HG03103 (cell line): ENCODE measurements at regions not wholly inside any gene's neighbourhood (a gene's known extent, or its start where the extent isn't known, plus 50 kb on each side); places are given as distances from the start of the nearest gene placed in this dataset.

Experiments used
- ATAC-seq: cut with Tn5 transposase; IDR thresholded peaks from one replicate; pipeline ENCODE4 v1.9.1; 2021; ENCODE audit warnings: low read depth; ENCODE audit not compliant: unreplicated experiment

DNA sequence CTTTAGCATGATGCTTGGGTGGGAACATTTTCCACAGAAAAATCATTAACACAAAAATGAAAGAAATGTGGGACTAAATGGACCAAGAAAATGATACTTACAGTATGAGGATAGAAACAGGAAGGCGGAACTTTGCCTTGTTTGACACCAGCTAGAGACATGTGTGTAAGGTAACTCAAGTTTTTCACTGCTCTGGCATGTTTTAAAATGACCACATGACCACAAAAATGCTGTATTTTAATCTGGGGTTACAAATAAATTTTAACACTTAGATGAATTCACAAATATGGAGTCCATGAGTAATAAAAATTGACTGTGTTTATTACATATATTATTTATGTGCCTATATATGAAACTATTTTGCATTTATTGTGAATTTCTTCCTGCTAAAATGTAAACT is 100.9 kb upstream of the PHYHIPL start:
- no peak for ATAC-seq

DNA sequence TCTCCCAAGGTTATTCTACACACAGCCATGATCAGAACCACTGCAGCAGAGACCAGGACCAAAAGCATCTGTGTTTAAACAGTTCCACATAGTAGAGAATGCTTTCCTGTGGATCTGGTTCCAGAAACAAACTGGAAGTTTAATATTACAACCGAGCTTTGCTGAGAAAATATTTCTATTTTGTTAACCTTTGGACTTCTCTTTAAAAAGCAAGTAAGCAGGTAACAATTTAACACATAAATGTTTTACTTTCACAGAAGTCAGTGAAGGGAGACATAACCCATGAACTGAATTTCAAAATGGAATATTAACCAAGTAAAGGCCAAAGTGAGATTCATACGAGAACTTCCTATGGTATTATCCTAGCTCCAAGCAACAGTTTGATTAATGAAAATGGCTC is 98.6 kb upstream of the PHYHIPL start:
- ATAC-seq = no peak

DNA sequence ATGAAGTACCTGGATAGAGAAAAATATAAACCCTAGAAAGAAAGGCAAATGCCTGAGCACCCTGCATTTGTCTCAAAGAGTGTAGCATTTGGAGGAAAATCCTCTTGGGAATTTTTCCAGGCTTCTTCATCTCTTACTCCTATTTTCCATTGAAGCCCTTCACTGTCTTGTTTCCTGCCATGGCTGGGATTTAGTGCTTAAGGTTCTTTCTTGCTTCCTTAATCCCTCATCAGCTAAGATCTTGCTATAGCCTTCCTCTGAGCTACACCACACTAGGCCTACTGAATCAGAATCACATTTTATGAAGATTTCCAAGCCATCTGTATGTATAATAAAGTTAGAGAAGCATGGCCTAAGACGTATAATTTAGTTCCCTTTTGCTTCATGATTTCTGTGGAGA is 97.5 kb upstream of the PHYHIPL start:
- ATAC-seq = no peak

DNA sequence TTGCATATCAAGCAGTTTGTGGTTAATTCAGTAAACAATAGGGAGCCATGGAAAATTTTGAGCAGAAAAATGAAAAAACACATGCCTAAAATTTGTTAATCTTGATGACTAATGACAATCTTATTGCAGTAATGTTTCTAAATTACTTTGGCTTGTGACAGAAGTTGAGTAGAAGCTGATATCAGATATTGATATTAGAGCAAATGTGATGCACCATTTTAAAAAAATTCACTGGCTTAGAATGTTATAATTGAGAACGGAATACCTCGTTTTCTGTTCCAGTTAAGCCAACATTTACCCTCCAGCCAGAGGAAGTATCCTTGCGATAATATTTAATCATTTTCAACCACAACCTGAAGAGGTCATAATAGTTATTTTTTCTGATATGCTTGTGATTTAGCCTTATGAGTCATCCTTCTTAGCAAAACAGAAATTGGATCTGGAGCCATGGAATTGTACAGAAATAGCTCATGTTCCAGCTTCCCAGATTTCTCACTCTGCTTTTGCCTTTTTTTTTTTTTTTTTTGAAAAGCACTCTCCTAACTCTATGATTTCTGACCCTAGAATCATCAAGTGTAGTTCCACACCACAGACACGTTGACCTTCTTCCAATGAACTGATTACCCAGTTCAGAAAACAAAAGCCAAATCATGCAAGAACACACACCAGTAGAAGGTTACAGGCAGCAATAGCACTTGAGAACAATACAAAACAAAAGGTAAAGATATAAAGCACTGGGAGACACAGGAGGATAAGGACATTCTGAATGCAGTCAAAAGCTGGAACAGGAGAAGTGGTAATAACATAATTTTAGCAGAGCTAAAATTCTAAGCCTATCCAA is 96.8 kb upstream of the PHYHIPL start:
- ATAC-seq = no peak

DNA sequence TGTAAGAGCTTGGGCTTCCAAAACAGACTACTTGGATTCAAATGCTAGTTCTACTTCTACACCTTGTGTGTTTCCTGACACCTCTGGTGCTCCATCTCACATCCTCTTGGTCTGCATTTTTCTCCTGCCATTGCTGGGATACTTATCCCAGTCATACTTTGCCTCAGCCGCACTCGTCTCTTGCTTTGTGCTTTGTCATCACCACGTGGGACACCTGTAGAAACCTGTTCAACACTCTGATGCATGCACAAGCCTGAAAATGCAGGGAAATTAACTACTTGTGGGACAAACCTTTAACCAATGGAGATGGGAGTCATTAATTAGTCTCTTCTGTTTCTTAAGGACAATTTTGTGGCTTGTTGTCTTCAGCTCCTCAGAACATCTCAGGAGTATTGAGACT is 94.2 kb upstream of the PHYHIPL start:
- ATAC-seq = no peak

DNA sequence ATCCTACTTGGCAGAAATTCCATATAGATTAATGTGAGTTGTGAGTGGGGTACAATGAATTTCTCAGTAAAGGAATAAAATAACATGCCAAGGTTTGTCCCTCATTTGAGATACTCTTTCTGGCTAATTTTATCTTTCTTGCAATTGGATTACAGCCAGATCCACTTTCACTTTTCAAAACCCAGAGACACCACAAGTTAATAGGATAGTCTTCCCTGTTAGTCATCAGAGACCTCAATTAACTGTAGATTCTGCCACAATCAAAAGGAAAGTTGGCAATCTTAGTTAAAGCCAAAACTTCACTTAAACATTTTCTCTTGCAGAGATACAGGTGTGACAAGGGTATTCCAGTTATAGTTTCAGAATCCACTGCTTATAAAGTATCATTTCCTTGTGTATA is 91.4 kb upstream of the PHYHIPL start:
- ATAC-seq = no peak

DNA sequence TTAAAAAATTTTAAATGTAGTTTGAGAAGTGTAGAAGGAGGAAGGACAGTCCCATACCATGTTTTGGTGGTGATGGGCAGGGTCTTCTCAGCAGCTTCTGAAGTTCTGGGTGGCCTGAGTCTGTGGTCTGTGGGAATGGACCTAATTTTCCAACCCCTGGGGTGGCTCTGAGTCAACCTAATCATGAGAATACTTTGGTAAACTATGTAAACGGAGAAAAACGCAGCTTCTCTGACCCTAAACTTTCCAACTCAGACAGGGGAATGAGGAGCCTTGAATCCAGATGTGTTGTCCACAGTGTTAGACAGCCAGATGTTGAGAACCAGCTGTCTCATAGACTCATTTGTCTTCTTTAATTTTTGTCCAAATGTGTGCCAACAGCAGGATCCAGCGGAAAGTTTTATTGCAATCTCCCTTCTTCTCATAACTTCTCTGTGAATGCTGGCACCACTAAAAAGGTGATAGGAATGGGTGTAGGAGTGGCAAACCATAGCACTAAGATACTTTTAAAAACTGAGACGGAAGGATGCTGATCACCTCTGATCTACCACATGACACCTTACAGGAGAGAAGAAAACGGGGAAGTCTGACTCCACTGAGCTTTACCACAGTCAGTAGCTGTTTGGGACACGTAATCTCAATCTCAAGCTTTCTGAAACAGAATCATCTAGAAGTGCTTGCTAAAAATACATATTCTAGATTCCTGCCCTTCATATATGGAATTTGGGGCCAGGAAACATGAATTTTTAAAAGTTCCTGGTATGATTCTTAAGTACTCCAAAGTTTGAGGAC is 90.5 kb upstream of the PHYHIPL start:
- ATAC-seq = no peak

DNA sequence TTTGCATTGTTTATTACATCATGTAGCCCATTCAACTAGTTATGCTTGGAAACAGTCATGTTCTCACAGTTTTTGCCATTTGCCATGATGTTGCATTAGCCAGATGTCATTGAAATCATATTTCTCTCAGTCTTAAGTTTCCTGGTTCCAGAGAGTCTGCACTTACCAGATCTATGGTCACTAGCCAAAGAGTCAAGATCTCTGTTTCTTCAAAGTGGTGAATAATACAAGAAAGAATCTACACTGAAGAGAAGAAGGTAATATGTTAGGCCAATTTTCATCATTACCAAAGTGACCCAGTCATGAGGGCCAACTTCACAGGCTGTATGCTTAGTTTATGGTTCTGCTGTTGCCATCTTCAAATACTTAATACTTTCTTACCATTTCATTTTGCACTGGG is 89.0 kb upstream of the PHYHIPL start:
- no peak for ATAC-seq

DNA sequence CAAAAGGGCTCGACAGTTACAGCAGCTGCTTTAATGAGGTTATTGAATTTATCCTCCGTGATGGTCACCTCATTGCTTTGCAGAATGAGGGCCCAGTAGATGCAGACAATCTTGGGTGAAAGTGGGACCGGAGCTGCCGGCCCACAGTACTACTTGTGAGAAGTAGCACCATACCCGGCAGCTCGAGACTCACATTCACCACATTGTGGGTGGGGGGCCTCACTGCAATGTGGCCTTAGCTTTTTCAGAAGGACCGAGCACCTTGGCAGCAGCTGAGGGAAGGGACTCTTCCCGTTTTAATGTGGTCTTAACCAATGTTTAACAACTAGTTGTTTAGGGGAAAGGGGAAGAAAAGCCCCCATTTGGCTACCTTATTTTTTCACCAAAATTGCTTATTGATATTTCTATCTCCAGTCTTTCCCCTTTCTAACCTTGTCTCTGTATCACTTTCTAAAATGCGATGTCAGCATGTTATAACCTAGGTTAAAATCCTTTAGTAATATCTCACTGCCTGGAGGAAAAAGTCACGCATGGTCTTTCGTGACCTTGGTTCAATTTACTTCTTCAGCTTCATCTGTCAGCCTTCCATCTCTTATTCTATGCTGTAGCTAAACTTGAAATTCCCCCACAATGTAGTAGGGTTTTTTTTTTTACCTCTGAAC is 87.4 kb upstream of the PHYHIPL start:
- no peak for ATAC-seq

DNA sequence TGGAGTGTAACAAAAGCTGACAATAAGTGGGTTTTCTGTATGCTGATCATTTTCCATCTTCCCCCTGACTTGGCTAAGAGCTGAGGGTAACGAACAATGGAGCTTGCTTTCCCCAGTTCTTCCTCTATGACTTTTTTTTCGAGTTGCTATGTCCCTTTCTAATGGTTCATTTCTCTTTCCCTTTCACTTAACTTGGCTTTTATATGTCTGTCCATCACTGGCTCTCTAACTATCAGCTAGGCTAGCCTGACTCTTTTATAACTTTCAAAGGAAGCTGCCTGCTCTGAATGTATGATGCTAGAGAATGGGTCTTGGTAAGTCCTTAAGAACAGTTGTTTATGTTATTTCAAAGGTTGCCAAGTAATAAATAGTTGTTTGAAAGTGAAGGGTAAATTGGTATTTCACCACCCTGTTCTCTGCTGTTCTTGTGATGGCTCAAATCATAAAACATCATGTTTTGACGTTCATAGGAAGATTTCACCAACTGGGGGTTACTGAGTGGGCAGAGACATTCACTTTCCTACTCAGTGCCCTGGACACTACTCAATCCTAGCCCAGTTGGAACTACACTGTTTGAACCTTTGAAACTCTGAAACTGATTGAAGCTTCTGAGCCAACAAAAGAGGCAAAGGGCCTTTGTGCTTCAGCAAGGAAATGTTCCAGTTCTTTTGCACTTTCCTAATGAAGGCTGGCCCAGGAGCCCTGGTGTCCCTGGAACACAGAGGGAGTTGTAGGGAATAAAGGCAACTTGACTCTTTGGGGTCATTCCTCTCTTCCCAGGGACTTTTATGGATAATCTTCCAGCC is 85.4 kb upstream of the PHYHIPL start:
- no peak for ATAC-seq

DNA sequence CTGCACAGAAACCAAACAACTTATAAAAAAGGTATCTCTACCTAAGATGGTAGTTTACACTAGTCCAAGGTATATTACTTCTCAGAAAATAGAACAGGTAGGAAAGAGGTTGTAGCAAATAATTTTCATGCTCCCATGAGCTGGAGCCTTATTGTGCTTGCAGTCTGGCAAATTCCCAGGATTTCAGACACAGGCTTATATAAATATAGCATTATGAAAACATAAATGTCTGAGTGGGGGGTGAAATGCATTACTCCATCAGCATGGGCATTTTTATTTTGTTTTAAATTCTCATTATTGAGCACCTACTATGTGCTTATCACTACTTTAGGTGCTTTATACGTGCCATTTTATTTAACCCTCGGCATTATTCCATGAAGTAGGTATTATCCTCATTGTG is 83.0 kb upstream of the PHYHIPL start:
- no peak for ATAC-seq

DNA sequence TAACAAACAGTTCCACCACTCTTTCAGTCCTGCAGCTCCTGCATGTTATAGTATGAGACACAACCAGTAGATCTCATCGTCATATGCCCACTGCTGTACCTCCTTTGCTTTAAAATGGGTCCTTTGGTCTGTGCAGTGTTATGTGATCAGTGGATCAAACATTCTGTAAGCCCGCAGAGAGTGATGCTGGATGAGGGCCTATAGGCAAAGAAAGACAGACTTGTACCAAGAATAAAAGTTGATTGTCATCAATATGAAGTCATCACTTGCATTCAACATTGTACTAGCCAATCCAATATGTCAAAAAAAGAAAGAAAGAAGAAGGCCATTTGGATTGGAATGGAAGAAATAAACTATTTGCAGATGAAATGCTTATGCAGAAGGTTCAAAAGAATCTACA is 79.8 kb upstream of the PHYHIPL start:
- no peak for ATAC-seq

DNA sequence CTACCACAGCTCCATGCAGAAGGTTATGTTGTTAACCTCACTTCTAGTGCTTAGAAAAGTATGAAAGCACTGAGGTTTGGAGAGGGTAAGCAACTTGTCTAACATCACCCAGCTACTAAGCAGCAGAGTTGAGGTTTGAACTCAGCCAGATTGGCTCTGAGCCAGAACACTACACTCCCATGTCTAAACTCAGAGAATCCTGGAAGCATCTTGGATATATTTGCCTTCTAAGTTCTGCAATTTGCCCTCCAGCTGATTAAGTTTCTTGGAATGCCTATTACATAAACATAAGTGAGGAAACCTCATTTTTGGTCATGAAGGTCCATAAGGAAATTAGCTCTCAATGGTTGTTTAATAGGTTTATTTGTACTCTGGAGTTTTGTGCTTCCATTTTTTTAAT is 78.1 kb upstream of the PHYHIPL start:
- ATAC-seq = no peak

DNA sequence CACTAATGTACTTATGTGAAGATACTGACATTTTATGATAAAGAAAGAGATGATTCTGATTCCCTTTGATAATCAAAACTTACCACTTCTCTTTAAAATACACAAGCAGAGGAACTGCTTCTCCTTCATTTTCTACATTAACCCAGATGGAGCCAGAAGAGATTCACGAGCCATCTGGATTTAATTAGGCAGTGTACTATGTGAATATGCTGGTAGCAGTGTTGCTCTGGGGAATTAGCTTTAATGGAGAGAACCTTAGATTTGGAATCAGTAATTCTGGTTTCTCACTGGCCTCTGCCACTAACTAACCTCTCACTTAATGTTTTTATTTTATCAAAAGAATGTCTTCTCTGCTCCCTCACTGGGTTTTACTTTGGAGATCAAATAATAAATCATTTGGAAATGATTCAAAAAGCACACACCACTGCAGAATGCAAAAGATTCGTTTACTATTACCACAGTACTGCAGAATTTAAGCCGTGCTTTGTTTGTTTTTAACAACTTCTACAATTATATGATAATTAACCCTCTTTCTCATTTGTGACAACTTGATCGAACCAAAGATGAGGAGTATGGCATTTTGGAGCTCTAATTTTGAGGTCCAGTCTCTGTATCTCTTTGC is 77.5 kb upstream of the PHYHIPL start:
- no peak for ATAC-seq

DNA sequence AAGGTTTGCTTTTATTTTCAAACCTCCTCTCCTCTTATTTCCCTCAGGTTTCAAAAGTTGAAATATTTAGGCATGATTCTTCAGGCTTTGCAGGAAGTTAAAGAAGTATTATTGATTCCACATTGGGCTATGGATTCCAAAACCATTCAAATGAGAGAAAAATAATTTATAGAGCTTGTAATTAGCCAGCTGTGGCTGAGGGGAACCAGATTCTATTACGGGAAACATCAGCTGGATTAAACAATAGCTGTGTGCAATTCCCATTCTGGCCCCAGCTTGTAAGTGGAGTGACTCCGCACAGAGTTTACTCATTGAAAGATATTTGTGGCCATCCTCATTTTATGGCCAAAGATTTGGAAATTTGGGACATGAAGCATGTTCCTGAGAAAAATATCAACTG is 77.0 kb upstream of the PHYHIPL start:
- no peak for ATAC-seq

DNA sequence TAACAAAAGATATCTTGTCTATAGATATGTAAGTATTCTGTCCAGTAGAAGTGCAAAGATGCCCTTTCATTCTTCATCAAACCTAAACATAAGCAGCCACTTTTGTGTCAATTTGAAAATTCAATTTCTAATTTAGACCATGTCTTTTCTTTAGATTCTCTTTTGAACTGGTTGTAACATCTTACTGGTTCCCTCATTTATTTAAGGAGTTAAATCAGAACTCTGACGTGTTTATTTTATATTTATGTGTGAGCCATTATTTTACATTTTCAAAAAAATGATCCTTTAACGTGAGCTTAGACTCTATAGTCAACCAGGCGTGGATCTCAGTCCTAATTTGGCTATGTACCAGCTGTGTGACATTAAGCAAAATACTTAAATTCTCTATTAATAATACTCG is 74.0 kb upstream of the PHYHIPL start:
- no peak for ATAC-seq

DNA sequence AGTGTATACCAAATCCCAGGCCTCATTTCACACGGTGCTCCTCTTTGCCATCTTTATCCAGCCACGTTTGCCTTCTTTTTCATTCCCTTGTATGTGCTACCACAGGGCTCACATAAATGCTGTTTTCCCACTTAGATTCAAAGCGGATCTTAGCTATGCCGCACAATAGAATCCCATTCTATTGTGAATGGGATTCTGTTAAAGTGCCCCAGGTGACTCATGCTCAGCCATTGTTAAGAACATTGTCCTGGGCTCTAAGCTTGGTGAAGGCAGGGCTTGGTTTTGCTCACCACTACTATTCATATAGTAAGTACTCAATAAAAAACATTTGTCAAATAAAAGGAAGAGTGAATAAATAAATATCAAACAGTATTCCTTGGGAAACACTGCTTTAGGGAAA is 72.3 kb upstream of the PHYHIPL start:
- no peak for ATAC-seq

DNA sequence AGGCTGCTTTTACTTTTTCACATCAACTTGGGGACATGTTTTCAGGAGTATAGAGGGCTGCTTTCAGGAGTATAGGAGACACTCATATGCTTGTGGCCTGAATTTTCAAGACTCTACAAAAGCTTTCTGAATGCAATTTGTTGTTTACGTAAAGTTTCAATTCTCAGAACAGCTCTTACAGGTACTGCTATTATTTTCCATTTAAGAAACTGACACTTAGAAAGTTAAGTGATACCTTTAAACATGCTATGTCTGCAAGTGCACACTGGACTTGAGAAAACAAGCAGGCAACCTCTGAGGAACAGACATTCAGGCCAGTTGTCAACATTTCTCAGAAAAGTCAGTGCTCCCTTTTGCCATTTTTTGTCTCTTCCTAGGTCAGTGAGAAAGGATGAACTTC is 70.0 kb upstream of the PHYHIPL start:
- no peak for ATAC-seq

DNA sequence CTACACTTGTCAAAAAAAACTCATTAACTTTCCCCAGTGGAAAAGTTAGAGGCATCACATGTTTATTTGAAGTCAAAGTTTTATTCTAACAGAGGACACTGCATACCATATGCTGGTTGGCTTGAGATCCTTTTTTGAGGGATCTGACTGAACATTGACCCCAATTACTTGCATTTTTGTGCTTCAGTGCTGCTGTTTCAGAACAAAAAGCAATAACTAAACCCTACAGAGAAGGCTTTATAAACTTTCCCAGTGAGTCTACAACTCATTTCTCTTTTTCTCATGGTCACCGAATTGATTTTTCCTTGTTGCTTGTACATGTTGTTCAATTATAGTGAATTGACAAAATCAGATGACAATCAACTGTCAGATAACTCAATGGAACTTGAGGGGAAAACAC is 69.3 kb upstream of the PHYHIPL start:
- no peak for ATAC-seq

DNA sequence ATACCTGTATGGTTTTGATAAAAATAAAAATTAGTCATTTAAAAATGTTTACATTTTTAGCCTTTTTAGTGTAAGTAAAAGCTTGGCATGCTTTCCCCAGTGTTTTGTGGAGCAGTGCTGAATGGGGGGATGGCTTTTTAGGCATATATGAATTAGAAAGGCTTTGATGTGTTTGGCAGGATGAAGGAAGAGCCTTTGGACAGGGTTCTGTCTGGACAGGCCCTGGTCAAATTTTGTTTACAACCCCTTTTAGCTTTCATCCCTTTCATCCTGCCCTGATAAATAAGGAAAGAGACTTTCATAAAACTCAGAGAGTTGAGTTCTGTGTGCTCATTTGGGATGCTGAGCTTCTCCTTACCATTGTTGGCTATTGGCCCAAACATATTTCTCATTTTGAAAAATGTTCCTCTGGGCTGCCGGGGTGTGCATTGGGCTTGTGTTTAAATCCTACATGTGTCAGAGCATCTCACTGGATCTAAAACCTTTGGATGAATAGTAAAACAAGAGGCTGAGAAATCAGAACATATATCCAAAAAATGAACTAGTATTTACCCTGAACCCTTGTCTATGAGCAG is 68.1 kb upstream of the PHYHIPL start:
- no peak for ATAC-seq
